AG09309 (cell line): ENCODE measurements at regions not wholly inside any gene's neighbourhood (a gene's known extent, or its start where the extent isn't known, plus 50 kb on each side); places are given as distances from the start of the nearest gene placed in this dataset.

Experiments used
- DNase-seq: peaks from one replicate; pipeline ENCODE4 v3.0.0-alpha.2; 2010; ENCODE audit warnings: low read depth
- H3K4me3 ChIP-seq: 2 replicates; pipeline ENCODE4 v1.5.1; 2011; ENCODE audit warnings: mild to moderate bottlenecking, low read depth, low read length, moderate library complexity; ENCODE audit not compliant: control insufficient read depth
- TF ChIP-seq, protein P1 (sequence below): IDR thresholded peaks from 2 replicates; pipeline ENCODE4 v1.5.1; 2011; ENCODE audit warnings: mild to moderate bottlenecking, low read depth, low read length, inconsistent platforms; ENCODE audit not compliant: insufficient read depth, control insufficient read depth; ENCODE audit errors: missing control alignments

DNA sequence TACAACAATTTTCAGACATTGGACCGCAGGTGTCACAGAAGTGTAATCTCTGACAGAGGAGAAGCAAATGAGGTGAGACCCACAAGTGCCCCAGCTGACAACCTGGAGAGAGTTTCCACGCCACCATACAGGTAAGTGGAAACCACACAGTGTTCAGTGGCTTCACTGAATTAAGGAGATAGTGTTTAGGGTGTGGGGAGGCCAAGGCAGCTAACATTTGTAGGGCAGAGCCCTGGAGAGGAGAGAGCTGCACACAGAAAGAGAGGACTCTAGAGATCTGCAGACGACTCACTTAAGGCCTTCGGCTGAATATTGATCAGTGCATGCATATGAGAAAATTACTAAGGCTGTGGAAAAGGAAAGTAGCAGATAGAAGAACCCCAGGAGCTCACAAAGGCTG lies 228.9 kb upstream of the TNRC6C start:
- TF ChIP-seq, protein P1, sequence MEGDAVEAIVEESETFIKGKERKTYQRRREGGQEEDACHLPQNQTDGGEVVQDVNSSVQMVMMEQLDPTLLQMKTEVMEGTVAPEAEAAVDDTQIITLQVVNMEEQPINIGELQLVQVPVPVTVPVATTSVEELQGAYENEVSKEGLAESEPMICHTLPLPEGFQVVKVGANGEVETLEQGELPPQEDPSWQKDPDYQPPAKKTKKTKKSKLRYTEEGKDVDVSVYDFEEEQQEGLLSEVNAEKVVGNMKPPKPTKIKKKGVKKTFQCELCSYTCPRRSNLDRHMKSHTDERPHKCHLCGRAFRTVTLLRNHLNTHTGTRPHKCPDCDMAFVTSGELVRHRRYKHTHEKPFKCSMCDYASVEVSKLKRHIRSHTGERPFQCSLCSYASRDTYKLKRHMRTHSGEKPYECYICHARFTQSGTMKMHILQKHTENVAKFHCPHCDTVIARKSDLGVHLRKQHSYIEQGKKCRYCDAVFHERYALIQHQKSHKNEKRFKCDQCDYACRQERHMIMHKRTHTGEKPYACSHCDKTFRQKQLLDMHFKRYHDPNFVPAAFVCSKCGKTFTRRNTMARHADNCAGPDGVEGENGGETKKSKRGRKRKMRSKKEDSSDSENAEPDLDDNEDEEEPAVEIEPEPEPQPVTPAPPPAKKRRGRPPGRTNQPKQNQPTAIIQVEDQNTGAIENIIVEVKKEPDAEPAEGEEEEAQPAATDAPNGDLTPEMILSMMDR, result no peak
- no peak for DNase-seq
- no peak overlapping the region for H3K4me3 ChIP-seq

- H3K4me3 ChIP-seq, result no peak overlapping the region
- TF ChIP-seq, protein P1, result no peak
- no peak for DNase-seq
Observed at GRCh38 chr17:77730376-77730775, 228.1 kb upstream of the TNRC6C start.

DNA sequence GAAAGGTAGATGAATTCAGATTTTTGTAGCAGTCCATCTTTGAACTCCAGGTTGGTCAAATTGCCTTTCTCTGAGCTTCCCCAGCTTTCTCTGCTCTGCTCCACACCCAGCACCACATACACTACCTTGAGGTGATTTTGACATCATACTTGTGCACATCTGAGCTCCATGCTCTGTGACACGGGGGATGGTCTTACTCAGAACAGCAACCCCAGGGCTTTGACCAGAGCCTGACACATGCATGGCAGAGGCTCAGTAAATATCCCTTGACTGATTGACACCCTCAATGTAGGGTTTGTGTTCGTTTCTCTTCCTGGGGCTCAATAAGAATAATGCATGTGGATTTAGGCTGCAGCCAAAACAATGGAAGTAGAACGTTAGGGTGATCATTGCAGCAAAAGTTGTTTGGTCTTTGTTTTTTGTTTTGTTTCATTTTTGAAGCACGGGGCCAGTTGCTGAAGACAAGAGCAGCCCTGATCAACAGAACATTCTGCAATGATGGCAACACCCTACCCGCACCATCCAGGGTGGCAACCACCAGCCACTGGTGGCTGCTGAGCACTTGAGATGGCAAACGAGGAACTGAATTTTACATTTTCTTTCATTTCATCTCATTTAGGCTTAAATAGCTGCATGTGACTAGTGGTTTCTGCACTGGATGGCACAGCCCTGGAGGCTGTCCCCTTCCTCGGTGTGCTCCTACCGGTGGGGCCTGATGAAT lies 224.8 kb upstream of the TNRC6C start:
- DNase-seq, result no peak
- TF ChIP-seq, protein P1, result no peak
- H3K4me3 ChIP-seq, result no peak overlapping the region

- DNase-seq, result peak; percentile 10
- no peak overlapping the region for H3K4me3 ChIP-seq
- TF ChIP-seq, protein P1, result no peak
Observed at GRCh38 chr17:77734371-77735080, 224.0 kb upstream of the TNRC6C start.

GRCh38 chr17:77735081-77735565 lies 223.4 kb upstream of the TNRC6C start:
- DNase-seq, result no peak
- TF ChIP-seq, protein P1, result no peak
- H3K4me3 ChIP-seq, result no peak overlapping the region

DNA sequence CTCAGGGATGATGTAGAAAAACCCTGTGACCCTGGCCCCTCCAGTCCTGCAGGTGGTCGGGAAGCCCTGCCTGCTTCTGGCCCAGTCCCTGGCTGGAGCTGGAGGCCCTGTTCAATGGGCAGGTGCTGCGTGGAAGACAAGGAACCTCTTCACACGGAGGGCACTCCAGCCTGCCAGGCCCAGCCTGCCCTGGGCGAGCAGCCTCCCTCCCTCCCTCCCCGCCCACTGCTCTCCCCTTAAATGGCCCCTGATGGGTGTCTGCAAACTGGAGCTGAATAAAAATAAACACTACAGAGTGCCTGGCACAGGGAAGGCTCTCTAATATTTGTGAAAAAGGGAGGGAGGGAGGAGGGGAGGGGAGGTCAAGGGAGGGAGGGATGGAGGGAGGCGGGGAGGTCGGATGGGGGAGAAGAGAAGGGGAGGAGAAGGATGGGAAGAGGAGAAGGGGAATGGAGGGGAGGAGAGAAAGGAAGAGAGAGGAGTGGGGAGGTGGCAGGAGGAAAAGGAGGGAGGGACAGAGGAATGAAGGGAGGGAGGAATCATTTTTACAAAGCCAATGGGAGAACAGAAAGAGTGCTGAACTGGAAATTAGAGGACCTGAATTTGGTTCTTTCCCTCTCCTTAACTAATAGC lies 222.8 kb upstream of the TNRC6C start:
- TF ChIP-seq, protein P1, result no peak
- H3K4me3 ChIP-seq, result no peak overlapping the region
- DNase-seq, result no peak
